Smooth muscle cell (in vitro differentiated cells): ENCODE measurements at regions not wholly inside any gene's neighbourhood (a gene's known extent, or its start where the extent isn't known, plus 50 kb on each side); places are given as distances from the start of the nearest gene placed in this dataset.

Experiments used
- DNase-seq: peaks from one replicate; lab custom pipeline; 2025; ENCODE audit not compliant: unreplicated experiment; lab: John Stamatoyannopoulos, UW
- H2AFZ ChIP-seq: fragments of 200-600 bp; sonication (generic); 2 replicates; pipeline ENCODE4 v1.6.0; 2016; ENCODE audit warnings: antibody characterized with exemption, low read depth, mild to moderate bottlenecking
- H3F3A ChIP-seq: fragments of 200-600 bp; sonication (generic); 2 replicates; pipeline ENCODE4 v1.6.0; 2017; ENCODE audit warnings: antibody characterized with exemption, low read depth
- H3K27ac ChIP-seq: fragments of 200-600 bp; sonication (generic); 2 replicates; pipeline ENCODE4 v1.5.1; 2016; ENCODE audit warnings: low read depth, mild to moderate bottlenecking
- H3K27me3 ChIP-seq: fragments of 200-600 bp; sonication (generic); 2 replicates; pipeline ENCODE4 v1.6.1; 2016; ENCODE audit warnings: low read depth, mild to moderate bottlenecking
- H3K36me3 ChIP-seq: fragments of 200-600 bp; sonication (generic); 2 replicates; pipeline ENCODE4 v1.5.1; 2016; ENCODE audit warnings: low read depth
- H3K4me1 ChIP-seq: fragments of 200-600 bp; sonication (generic); 2 replicates; pipeline ENCODE4 v1.5.1; 2016; ENCODE audit warnings: low read depth
- H3K4me2 ChIP-seq: fragments of 200-600 bp; sonication (generic); 2 replicates; pipeline ENCODE4 v1.6.0; 2016; ENCODE audit warnings: mild to moderate bottlenecking
- H3K4me3 ChIP-seq: fragments of 200-600 bp; sonication (generic); 2 replicates; pipeline ENCODE4 v1.5.1; 2016; ENCODE audit warnings: mild to moderate bottlenecking
- H3K79me2 ChIP-seq: fragments of 200-600 bp; sonication (generic); 2 replicates; pipeline ENCODE4 v1.6.0; 2016; ENCODE audit warnings: low read depth, mild to moderate bottlenecking
- H3K9ac ChIP-seq: fragments of 200-600 bp; sonication (generic); 2 replicates; pipeline ENCODE4 v1.6.0; 2016; ENCODE audit warnings: low read depth
- H3K9me3 ChIP-seq: fragments of 200-600 bp; sonication (generic); replicated peaks from 2 replicates; pipeline ENCODE4 v1.5.1; 2016; ENCODE audit warnings: low read depth
- H4K20me1 ChIP-seq: fragments of 200-600 bp; sonication (generic); 2 replicates; pipeline ENCODE4 v1.6.0; 2016; ENCODE audit warnings: low read depth
- WGBS: methylation state at CpG from one replicate; pipeline ENCODE4 v1.1.7; 2016; ENCODE audit warnings: low lambda C conversion rate; 5-methylcytosine and 5-hydroxymethylcytosine counted together
- TF ChIP-seq, protein P1 (sequence below): fragments of 200-600 bp; sonication (generic); IDR thresholded peaks from 2 replicates; pipeline ENCODE4 v1.5.1; 2017; ENCODE audit warnings: borderline replicate concordance, mild to moderate bottlenecking, antibody characterized with exemption; ENCODE audit not compliant: insufficient read depth, poor library complexity, severe bottlenecking

DNA sequence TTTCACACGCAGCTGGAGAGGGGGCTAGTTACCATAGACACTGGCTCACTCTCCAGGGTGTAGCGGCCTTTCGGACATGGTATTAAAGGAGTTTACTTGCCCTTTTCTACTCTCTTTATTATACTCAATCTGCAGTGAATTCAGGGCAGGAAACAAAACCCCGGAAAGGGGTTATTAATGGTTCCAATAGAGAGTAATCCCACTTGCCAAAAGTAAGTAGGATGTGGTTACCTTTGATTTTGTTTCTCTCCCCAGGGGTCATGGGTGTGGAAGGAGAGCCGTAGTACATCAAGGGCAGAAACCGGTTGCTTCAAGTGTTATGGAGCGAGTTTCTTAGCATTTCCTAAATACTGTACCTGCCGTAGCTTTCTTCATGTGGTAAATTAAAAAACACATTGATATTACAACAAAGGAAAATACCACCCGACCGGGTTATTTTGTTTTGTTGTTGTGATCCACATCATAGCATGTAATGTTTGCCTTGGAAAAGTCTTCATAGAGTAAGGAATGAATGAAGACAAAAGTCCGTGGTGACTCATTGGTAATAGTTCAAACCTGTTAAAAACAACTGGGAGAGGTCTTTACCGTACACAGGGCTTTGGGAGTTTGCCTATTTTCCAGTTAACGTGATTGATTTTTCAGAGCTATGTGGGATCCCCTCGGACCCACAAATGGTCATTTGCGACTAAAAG lies 71.5 kb downstream of the SLC4A3 start:
- H3K27ac ChIP-seq = no peak overlapping the region
- no peak for DNase-seq
- H3K4me3 ChIP-seq = no peak overlapping the region
- H3K4me1 ChIP-seq = peaks cover 29% of the 10 kb centered on the region
- H3K9ac ChIP-seq = no peak overlapping the region
- TF ChIP-seq, protein P1, sequence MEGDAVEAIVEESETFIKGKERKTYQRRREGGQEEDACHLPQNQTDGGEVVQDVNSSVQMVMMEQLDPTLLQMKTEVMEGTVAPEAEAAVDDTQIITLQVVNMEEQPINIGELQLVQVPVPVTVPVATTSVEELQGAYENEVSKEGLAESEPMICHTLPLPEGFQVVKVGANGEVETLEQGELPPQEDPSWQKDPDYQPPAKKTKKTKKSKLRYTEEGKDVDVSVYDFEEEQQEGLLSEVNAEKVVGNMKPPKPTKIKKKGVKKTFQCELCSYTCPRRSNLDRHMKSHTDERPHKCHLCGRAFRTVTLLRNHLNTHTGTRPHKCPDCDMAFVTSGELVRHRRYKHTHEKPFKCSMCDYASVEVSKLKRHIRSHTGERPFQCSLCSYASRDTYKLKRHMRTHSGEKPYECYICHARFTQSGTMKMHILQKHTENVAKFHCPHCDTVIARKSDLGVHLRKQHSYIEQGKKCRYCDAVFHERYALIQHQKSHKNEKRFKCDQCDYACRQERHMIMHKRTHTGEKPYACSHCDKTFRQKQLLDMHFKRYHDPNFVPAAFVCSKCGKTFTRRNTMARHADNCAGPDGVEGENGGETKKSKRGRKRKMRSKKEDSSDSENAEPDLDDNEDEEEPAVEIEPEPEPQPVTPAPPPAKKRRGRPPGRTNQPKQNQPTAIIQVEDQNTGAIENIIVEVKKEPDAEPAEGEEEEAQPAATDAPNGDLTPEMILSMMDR = no peak
- no peaks in the 10 kb centered on the region for H4K20me1 ChIP-seq
- H3K4me2 ChIP-seq = no peak overlapping the region
- H2AFZ ChIP-seq = no peak overlapping the region
- no peaks in the 10 kb centered on the region for H3K9me3 ChIP-seq
- H3F3A ChIP-seq = no peaks in the 10 kb centered on the region
- no peaks in the 10 kb centered on the region for H3K36me3 ChIP-seq
- 64% methylated on average over 15 of the region's 15 CpGs for WGBS
- no peaks in the 10 kb centered on the region for H3K79me2 ChIP-seq
- H3K27me3 ChIP-seq = no peaks in the 10 kb centered on the region

- TF ChIP-seq, protein P1 = no peak
- DNase-seq = no peak
- Histone ChIP-seq H3K27ac (no peak overlapping the region), H2AFZ (no peak overlapping the region), H3K36me3 (no peaks in the 10 kb centered on the region), H3K79me2 (no peaks in the 10 kb centered on the region), H3K4me2 (no peak overlapping the region), H3K9ac (no peak overlapping the region), H3F3A (no peaks in the 10 kb centered on the region), H3K4me3 (no peak overlapping the region), H3K27me3 (no peaks in the 10 kb centered on the region), H3K4me1 (peaks cover 29% of the 10 kb centered on the region), H4K20me1 (no peaks in the 10 kb centered on the region), H3K9me3 (no peaks in the 10 kb centered on the region)
- 86% methylated on average over 8 of the region's 8 CpGs for WGBS
Observed at GRCh38 chr2:219699440-219699821, 72.0 kb downstream of the SLC4A3 start.

- Histone ChIP-seq H3K27me3 (no peaks in the 10 kb centered on the region), H4K20me1 (no peaks in the 10 kb centered on the region), H3K9ac (no peak overlapping the region), H3K4me1 (peaks cover 29% of the 10 kb centered on the region), H3K4me3 (no peak overlapping the region), H3K36me3 (no peaks in the 10 kb centered on the region), H3K4me2 (peak overlapping the region; percentile 18), H3K79me2 (no peaks in the 10 kb centered on the region), H3K9me3 (no peaks in the 10 kb centered on the region), H3K27ac (no peak overlapping the region), H3F3A (no peaks in the 10 kb centered on the region), H2AFZ (peak overlapping the region; percentile 53)
- 20% methylated on average over 8 of the region's 8 CpGs for WGBS
- no peak for DNase-seq
- TF ChIP-seq, protein P1 = no peak
Observed at GRCh38 chr2:219701847-219702634, 74.6 kb downstream of the SLC4A3 start.
